DND-41 (cell line): ENCODE measurements at regions not wholly inside any gene's neighbourhood (a gene's known extent, or its start where the extent isn't known, plus 50 kb on each side); places are given as distances from the start of the nearest gene placed in this dataset.

Experiments
- CTCF ChIP-seq: IDR thresholded peaks from 2 replicates; pipeline ENCODE4 v1.5.1; 2012; ENCODE audit warnings: borderline replicate concordance, low read length, moderate library complexity, mild to moderate bottlenecking; ENCODE audit not compliant: poor library complexity, severe bottlenecking; ENCODE audit errors: extremely low read depth
- EZH2 ChIP-seq: IDR thresholded peaks from 3 replicates; pipeline ENCODE4 v1.6.1; 2012; ENCODE audit warnings: borderline replicate concordance, low read depth, mild to moderate bottlenecking, moderate library complexity, low read length, inconsistent platforms; ENCODE audit not compliant: severe bottlenecking

- TF ChIP-seq CTCF (no peak), EZH2 (no peak)
Measured at GRCh38 chr4:170777663-170778062, 687.9 kb upstream of the AADAT start.
